Neural crest cell (in vitro differentiated cells): ENCODE measurements at regions not wholly inside any gene's neighbourhood (a gene's known extent, or its start where the extent isn't known, plus 50 kb on each side); places are given as distances from the start of the nearest gene placed in this dataset.

Experiments used
- DNase-seq: peaks from one replicate; pipeline ENCODE4 v3.0.0; 2021; ENCODE audit warnings: low read depth, mixed read lengths, low spot score
- H3K27ac Mint-ChIP-seq: one replicate; pipeline ENCODE4 v1.8.0; 2021; ENCODE audit warnings: mild to moderate bottlenecking, mixed read lengths; ENCODE audit not compliant: unreplicated experiment
- H3K27me3 Mint-ChIP-seq: 2 replicates; pipeline ENCODE4 v1.8.0; 2021; ENCODE audit warnings: low read depth, mild to moderate bottlenecking, mixed read lengths
- H3K36me3 Mint-ChIP-seq: 2 replicates; pipeline ENCODE4 v1.8.0; 2021; ENCODE audit warnings: low read depth, mild to moderate bottlenecking, mixed read lengths
- H3K4me1 Mint-ChIP-seq: 2 replicates; pipeline ENCODE4 v1.8.0; 2021; ENCODE audit warnings: mixed read lengths
- H3K4me3 Mint-ChIP-seq: one replicate; pipeline ENCODE4 v1.8.0; 2021; ENCODE audit warnings: mild to moderate bottlenecking, mixed read lengths
- H3K9me3 Mint-ChIP-seq: 2 replicates; pipeline ENCODE4 v1.8.0; 2021; ENCODE audit warnings: mixed read lengths
- TF ChIP-seq, protein P1 (sequence below): fragments of 200-600 bp; sonication (generic); conservative IDR thresholded peaks from 2 replicates; pipeline ENCODE4 v1.5.0; 2021; ENCODE audit warnings: antibody characterized with exemption, mild to moderate bottlenecking

DNA sequence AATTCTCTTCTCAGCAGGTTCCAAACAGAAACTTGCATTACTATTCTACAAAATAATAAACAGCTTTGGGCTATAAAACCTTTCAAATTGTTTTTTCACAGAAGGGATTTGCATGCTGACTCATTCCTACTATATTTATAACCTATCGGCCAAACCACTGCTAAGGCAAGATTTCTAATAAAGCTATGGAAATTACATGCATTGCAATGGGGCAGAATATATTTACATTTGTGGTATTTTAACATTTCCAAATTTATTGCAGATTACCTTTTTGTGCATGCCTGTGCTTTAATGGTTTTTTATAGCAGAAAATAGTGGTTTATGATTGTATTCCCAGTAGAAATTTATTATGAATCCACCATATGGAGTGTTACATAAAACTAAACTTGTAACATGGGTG lies 69.0 kb upstream of the NPVF start:
- no peak for DNase-seq
- no peaks in the 10 kb centered on the region for H3K27me3 Mint-ChIP-seq
- no peaks in the 10 kb centered on the region for H3K36me3 Mint-ChIP-seq
- TF ChIP-seq, protein P1, sequence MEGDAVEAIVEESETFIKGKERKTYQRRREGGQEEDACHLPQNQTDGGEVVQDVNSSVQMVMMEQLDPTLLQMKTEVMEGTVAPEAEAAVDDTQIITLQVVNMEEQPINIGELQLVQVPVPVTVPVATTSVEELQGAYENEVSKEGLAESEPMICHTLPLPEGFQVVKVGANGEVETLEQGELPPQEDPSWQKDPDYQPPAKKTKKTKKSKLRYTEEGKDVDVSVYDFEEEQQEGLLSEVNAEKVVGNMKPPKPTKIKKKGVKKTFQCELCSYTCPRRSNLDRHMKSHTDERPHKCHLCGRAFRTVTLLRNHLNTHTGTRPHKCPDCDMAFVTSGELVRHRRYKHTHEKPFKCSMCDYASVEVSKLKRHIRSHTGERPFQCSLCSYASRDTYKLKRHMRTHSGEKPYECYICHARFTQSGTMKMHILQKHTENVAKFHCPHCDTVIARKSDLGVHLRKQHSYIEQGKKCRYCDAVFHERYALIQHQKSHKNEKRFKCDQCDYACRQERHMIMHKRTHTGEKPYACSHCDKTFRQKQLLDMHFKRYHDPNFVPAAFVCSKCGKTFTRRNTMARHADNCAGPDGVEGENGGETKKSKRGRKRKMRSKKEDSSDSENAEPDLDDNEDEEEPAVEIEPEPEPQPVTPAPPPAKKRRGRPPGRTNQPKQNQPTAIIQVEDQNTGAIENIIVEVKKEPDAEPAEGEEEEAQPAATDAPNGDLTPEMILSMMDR: no peak
- H3K4me1 Mint-ChIP-seq: no peaks in the 10 kb centered on the region
- H3K9me3 Mint-ChIP-seq: no peaks in the 10 kb centered on the region
- H3K27ac Mint-ChIP-seq: no peak overlapping the region
- no peak overlapping the region for H3K4me3 Mint-ChIP-seq

DNA sequence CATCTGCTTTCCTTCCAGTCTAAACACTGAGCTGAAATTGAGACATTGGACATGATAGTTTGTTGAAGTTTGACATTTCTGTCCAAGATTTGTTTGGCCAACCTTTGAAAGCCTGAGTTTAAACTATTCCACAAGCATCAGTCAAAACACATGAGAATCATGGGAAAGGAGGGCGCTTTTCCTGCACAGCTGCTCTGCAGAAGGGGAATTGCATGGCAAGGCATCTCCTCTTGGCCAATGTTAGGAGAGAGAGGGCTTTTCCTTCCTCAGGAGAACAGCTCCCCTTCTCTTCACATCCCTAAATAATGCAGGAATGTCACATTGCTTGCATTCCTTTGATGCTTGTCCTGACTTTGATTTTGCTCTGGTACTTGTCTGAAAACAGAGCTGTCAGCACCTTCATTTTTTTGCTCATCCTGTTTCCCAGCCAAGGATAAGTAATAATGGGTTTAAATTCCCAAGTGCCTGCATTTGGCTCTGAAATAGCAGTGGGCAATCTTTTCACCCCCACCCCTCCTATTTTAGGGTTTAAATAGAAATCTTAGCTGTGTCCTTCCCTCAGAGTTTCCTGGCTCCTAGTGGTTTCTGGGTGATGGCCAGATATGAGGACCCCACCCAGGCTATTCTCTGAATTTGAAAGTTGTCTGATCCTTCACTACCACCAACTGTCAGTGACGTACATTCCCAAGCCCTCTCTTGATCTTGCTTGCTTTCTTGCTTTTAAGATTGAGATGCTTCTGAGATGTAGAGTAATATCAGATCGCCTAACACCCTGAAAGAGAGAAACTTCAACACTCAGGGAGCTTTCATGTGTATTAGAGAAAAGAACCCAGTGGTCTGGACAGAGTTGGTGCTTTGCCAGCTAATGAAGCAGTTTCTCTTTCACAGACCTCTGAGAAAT lies 75.2 kb upstream of the NPVF start:
- no peaks in the 10 kb centered on the region for H3K27me3 Mint-ChIP-seq
- H3K4me3 Mint-ChIP-seq: no peak overlapping the region
- peaks cover 28% of the 10 kb centered on the region for H3K4me1 Mint-ChIP-seq
- H3K9me3 Mint-ChIP-seq: no peaks in the 10 kb centered on the region
- H3K27ac Mint-ChIP-seq: peak overlapping the region; percentile 32
- no peaks in the 10 kb centered on the region for H3K36me3 Mint-ChIP-seq
- DNase-seq: no peak
- TF ChIP-seq, protein P1: no peak

DNA sequence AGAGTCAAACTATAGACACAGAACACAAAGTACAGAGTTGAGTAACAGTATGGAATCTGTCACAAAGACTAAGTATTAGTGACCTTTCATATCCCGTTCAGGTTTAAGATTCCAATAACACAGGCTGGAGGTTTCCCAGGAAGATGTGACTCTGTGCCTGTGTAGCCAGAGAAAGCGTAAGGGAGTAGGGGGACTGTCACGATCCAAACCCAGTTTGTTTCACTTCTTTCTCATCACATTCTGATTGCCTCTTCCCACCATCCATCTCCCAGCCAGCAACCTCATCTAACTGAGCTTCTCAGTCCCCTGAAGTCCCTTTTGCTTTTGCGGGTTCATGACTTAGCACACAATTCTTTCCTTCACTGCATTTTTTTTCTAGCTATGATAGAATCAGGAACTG lies 76.4 kb upstream of the NPVF start:
- Mint-ChIP-seq H3K9me3 (no peaks in the 10 kb centered on the region), H3K27me3 (no peaks in the 10 kb centered on the region), H3K4me1 (peaks cover 40% of the 10 kb centered on the region), H3K4me3 (no peak overlapping the region), H3K27ac (no peak overlapping the region), H3K36me3 (no peaks in the 10 kb centered on the region)
- DNase-seq: no peak
- TF ChIP-seq, protein P1: no peak

DNA sequence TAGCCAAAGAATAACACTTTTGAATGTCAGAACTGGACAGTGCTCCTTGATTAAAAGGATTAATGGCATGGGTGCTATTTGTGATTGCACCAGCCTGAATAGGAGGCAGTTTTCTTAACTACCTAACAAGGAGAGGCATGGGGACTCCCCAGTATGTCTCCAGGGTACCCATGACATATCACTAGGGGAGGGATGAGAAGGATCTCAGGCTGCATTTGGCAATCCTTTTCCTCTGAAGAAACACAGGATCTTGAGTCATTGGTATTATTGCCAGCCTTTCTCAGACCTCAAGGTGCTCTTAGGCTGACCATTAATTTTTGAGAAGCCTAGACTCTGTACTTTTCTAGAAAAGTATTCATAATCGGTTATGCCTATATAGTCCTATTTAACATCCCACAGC lies 77.5 kb upstream of the NPVF start:
- no peak for DNase-seq
- TF ChIP-seq, protein P1: no peak
- peaks cover 41% of the 10 kb centered on the region for H3K4me1 Mint-ChIP-seq
- H3K27me3 Mint-ChIP-seq: no peaks in the 10 kb centered on the region
- no peak overlapping the region for H3K27ac Mint-ChIP-seq
- no peaks in the 10 kb centered on the region for H3K9me3 Mint-ChIP-seq
- H3K4me3 Mint-ChIP-seq: no peak overlapping the region
- H3K36me3 Mint-ChIP-seq: no peaks in the 10 kb centered on the region

DNA sequence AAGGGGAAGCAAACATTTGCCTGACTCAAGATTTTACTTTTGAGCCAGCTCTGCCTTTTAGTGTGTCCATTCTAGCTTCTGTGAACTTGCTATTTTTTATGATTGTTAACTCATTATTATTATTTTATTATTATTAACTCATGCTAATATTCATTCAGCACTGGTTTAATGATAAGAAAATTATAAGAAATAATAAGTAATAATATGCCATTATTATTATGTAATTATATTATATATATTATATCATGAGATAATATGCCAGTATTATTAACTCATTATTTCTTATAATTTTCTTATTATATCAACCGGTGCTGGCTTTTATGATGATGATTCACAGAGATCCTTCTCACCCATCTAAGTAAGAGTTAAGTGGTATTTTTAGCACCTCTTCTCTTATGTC lies 79.3 kb upstream of the NPVF start:
- Mint-ChIP-seq H3K36me3 (no peaks in the 10 kb centered on the region), H3K4me3 (no peak overlapping the region), H3K27ac (no peak overlapping the region), H3K9me3 (no peaks in the 10 kb centered on the region), H3K4me1 (peaks cover 41% of the 10 kb centered on the region), H3K27me3 (no peaks in the 10 kb centered on the region)
- TF ChIP-seq, protein P1: no peak
- DNase-seq: no peak
